IPS-11a (cell line): ENCODE measurements at regions not wholly inside any gene's neighbourhood (a gene's known extent, or its start where the extent isn't known, plus 50 kb on each side); places are given as distances from the start of the nearest gene placed in this dataset.
"Not testable (repeated sequence)": the region's sequence is repeated elsewhere in the genome, so short reads cannot be mapped to it uniquely, and the experiment has no call there.

ENCODE experiments used
- H3K4me3 ChIP-seq: one replicate; pipeline ENCODE4 v1.5.1; 2013; ENCODE audit warnings: low read depth, low read length, control low read depth

- no peak overlapping the region for H3K4me3 ChIP-seq
Measured at GRCh38 chr17:72385475-72385874, 264.7 kb downstream of the SOX9 start.

- H3K4me3 ChIP-seq, result not testable (repeated sequence)
Measured at GRCh38 chr17:72386173-72386572, 265.4 kb downstream of the SOX9 start.

GRCh38 chr17:72386619-72387237 lies 265.9 kb downstream of the SOX9 start:
- no peak overlapping the region for H3K4me3 ChIP-seq

- H3K4me3 ChIP-seq, result no peak overlapping the region
Measured at GRCh38 chr17:72387487-72387886, 266.7 kb downstream of the SOX9 start.

GRCh38 chr17:72387969-72388368 lies 267.1 kb downstream of the SOX9 start:
- H3K4me3 ChIP-seq, result no peak overlapping the region

- H3K4me3 ChIP-seq, result no peak overlapping the region
Measured at GRCh38 chr17:72388765-72389473, 268.1 kb downstream of the SOX9 start.

GRCh38 chr17:72390675-72391508 lies 270.1 kb downstream of the SOX9 start:
- H3K4me3 ChIP-seq, result no peak overlapping the region

GRCh38 chr17:72392056-72393010 lies 271.5 kb downstream of the SOX9 start:
- no peak overlapping the region for H3K4me3 ChIP-seq

GRCh38 chr17:72393553-72393952 lies 272.7 kb downstream of the SOX9 start:
- no peak overlapping the region for H3K4me3 ChIP-seq

- H3K4me3 ChIP-seq, result no peak overlapping the region
Measured at GRCh38 chr17:72394531-72394930, 273.7 kb downstream of the SOX9 start.

- no peak overlapping the region for H3K4me3 ChIP-seq
Measured at GRCh38 chr17:72396121-72396520, 275.3 kb downstream of the SOX9 start.

- no peak overlapping the region for H3K4me3 ChIP-seq
Measured at GRCh38 chr17:72397223-72397667, 276.4 kb downstream of the SOX9 start.

- no peak overlapping the region for H3K4me3 ChIP-seq
Measured at GRCh38 chr17:72397687-72398086, 276.9 kb downstream of the SOX9 start.

- H3K4me3 ChIP-seq, result no peak overlapping the region
Measured at GRCh38 chr17:72399023-72399607, 278.3 kb downstream of the SOX9 start.

GRCh38 chr17:72399608-72400487 lies 279.0 kb downstream of the SOX9 start:
- H3K4me3 ChIP-seq, result no peak overlapping the region

- H3K4me3 ChIP-seq, result no peak overlapping the region
Measured at GRCh38 chr17:72400488-72400827, 279.6 kb downstream of the SOX9 start.

- H3K4me3 ChIP-seq, result no peak overlapping the region
Measured at GRCh38 chr17:72400863-72401262, 280.0 kb downstream of the SOX9 start.

- H3K4me3 ChIP-seq, result no peak overlapping the region
Measured at GRCh38 chr17:72401883-72402726, 281.3 kb downstream of the SOX9 start.
